PC-9 (cell line): ENCODE measurements at regions not wholly inside any gene's neighbourhood (a gene's known extent, or its start where the extent isn't known, plus 50 kb on each side); places are given as distances from the start of the nearest gene placed in this dataset.

Source experiments
- BruUV-seq: library from RNA; stranded (reverse); fragments of 400-500 nt; replicated peaks from 2 replicates; lab custom pipeline; 2021; lab: Mats Ljungman, UMichigan
- CTCF ChIA-PET: fragments of 300-600 bp; sonication (Branson Sonifier 250); formaldehyde crosslinking; loops from one replicate; lab custom pipeline; 2022; ENCODE audit warnings: antibody characterized with exemption; lab: Charles Lee
- POLR2A ChIA-PET: fragments of 300-600 bp; sonication (Branson Sonifier 250); formaldehyde crosslinking; loops from one replicate; lab custom pipeline; 2022; ENCODE audit warnings: antibody characterized with exemption; ENCODE audit not compliant: unreplicated experiment; lab: Charles Lee
- DNase-seq, 2 experiments: peaks; one replicate each; pipeline versions ENCODE4 v3.0.0 to v3.0.0-alpha.2; 2015 to 2022; ENCODE audit warnings: mixed read lengths in 1 of 2
- H2AFZ ChIP-seq: fragments of 200-600 bp; sonication (generic); 2 replicates; pipeline ENCODE4 v1.8.1; 2017; ENCODE audit warnings: antibody characterized with exemption
- H3F3A ChIP-seq: fragments of 200-600 bp; sonication (generic); 2 replicates; pipeline ENCODE4 v1.8.1; 2017; ENCODE audit warnings: antibody characterized with exemption, mild to moderate bottlenecking, low read depth; ENCODE audit not compliant: insufficient read depth
- H3K27ac ChIP-seq: fragments of 200-600 bp; sonication (generic); 2 replicates; pipeline ENCODE4 v1.6.1; 2016; ENCODE audit warnings: mixed run types
- H3K27me3 ChIP-seq: fragments of 200-600 bp; sonication (generic); 2 replicates; pipeline ENCODE4 v1.6.1; 2016; ENCODE audit warnings: low read depth, mixed run types; ENCODE audit not compliant: insufficient read depth
- H3K36me3 ChIP-seq: fragments of 200-600 bp; sonication (generic); 2 replicates; pipeline ENCODE4 v1.6.1; 2016; ENCODE audit warnings: low read depth, mixed run types
- H3K4me1 ChIP-seq: fragments of 200-600 bp; sonication (generic); replicated peaks from 2 replicates; pipeline ENCODE4 v1.6.1; 2016; ENCODE audit warnings: mixed run types; ENCODE audit not compliant: insufficient read depth
- H3K4me2 ChIP-seq: fragments of 200-600 bp; sonication (generic); 2 replicates; pipeline ENCODE4 v1.6.1; 2017; ENCODE audit warnings: mixed run types
- H3K4me3 ChIP-seq: fragments of 200-600 bp; sonication (generic); 2 replicates; pipeline ENCODE4 v1.6.1; 2016; ENCODE audit warnings: mixed run types
- H3K79me2 ChIP-seq: fragments of 200-600 bp; sonication (generic); 2 replicates; pipeline ENCODE4 v1.6.1; 2017; ENCODE audit warnings: low read depth, mixed run types
- H3K9me2 ChIP-seq: fragments of 200-600 bp; sonication (generic); 2 replicates; pipeline ENCODE4 v1.8.1; 2017; ENCODE audit warnings: mild to moderate bottlenecking; ENCODE audit not compliant: insufficient read depth
- H3K9me3 ChIP-seq: fragments of 200-600 bp; sonication (generic); 2 replicates; pipeline ENCODE4 v1.8.1; 2016; ENCODE audit warnings: low read depth; ENCODE audit not compliant: insufficient read depth
- H4K20me1 ChIP-seq: fragments of 200-600 bp; sonication (generic); 2 replicates; pipeline ENCODE4 v1.8.1; 2017; ENCODE audit not compliant: insufficient read depth
- EZH2 ChIP-seq: fragments of 200-600 bp; sonication (generic); IDR thresholded peaks from 2 replicates; pipeline ENCODE4 v1.8.0; 2017; ENCODE audit warnings: antibody characterized with exemption, low read depth
- intact Hi-C: fragments of 100-400 bp; cut with micrococcal nuclease; formaldehyde crosslinking; loops from one replicate; pipeline ENCODE4 v1.10.0; 2022; ENCODE audit not compliant: unreplicated experiment
- TF ChIP-seq, protein P1 (sequence below): fragments of 200-600 bp; sonication (generic); conservative IDR thresholded peaks from 2 replicates; pipeline ENCODE4 v1.6.1; 2017; ENCODE audit warnings: mixed run types, antibody characterized with exemption, mild to moderate bottlenecking, moderate library complexity

DNA sequence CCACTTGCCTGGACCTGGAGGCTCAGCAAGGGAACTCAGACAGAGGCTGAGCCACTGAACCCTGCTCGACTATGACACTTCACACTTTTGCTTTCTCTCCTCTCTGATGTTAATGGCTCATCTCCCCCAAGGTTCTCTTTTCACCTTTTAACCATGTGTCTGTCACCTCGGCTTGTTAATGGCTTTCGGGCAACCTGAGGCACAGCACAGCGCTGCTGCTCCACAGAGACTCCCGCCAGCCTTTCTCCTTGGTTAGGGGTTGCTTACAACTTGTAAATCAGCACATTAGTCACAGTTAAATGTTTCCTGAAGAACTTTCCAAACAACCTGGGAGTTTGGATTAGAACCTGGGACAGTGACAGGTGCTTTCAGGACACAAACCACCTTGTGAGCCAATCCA is 136.2 kb upstream of the TBX20 start:
- intact Hi-C loops, result no loop called here
- Histone ChIP-seq H3K9me3 (0 out of 2 replicates have a peak, but pooled peaks cover 6% of the 10 kb centered on the region), H2AFZ (peak overlapping the region; percentile 8; the same call in 1 of the 2 replicates), H3K4me1 (peaks cover 15% of the 10 kb centered on the region), H3K36me3 (no peaks in the 10 kb centered on the region), H3K79me2 (no peaks in the 10 kb centered on the region), H3F3A (peaks cover 5% of the 10 kb centered on the region; the same call in 1 of the 2 replicates), H3K4me3 (no peak overlapping the region), H4K20me1 (no peaks in the 10 kb centered on the region), H3K27me3 (no peaks in the 10 kb centered on the region), H3K27ac (peak overlapping the region; percentile 27), H3K9me2 (no peaks in the 10 kb centered on the region), H3K4me2 (peak overlapping the region; percentile 29)
- no peak for TF ChIP-seq EZH2
- TF ChIP-seq, protein P1, sequence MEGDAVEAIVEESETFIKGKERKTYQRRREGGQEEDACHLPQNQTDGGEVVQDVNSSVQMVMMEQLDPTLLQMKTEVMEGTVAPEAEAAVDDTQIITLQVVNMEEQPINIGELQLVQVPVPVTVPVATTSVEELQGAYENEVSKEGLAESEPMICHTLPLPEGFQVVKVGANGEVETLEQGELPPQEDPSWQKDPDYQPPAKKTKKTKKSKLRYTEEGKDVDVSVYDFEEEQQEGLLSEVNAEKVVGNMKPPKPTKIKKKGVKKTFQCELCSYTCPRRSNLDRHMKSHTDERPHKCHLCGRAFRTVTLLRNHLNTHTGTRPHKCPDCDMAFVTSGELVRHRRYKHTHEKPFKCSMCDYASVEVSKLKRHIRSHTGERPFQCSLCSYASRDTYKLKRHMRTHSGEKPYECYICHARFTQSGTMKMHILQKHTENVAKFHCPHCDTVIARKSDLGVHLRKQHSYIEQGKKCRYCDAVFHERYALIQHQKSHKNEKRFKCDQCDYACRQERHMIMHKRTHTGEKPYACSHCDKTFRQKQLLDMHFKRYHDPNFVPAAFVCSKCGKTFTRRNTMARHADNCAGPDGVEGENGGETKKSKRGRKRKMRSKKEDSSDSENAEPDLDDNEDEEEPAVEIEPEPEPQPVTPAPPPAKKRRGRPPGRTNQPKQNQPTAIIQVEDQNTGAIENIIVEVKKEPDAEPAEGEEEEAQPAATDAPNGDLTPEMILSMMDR, result no peak
- DNase-seq, result no peak
- POLR2A ChIA-PET, result no interaction called here
- CTCF ChIA-PET, result interaction anchor here (0.7 kb wide), 1 partner anchor 253 kb away, joined by 7 read pairs; no protein-coding TSS in a partner anchor
- no TSS peak for BruUV-seq

DNA sequence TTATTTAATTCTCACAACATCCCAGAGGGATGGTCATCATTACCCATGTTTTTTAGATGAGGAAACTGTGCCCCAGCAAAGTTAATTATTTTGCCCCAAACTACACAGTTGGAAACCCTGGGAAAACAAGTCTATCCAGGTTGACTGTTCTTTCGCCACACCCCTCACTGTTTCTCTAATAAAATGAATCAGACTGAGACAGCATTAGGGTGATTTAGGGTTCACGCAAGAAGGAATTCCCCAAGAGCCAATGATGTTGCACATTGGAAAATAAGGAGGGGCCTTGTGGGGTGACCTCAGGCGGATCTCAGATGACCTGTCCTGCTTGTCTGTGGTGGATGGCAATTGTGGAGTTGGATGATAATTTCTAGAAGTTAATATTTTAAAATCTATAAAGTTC is 135.7 kb upstream of the TBX20 start:
- peaks cover 5% of the 10 kb centered on the region; the same call in 1 of the 2 replicates for H3F3A ChIP-seq
- peak overlapping the region; percentile 29 for H3K4me2 ChIP-seq
- DNase-seq, result peak in 1 of 2 experiments; percentile 84

DNA sequence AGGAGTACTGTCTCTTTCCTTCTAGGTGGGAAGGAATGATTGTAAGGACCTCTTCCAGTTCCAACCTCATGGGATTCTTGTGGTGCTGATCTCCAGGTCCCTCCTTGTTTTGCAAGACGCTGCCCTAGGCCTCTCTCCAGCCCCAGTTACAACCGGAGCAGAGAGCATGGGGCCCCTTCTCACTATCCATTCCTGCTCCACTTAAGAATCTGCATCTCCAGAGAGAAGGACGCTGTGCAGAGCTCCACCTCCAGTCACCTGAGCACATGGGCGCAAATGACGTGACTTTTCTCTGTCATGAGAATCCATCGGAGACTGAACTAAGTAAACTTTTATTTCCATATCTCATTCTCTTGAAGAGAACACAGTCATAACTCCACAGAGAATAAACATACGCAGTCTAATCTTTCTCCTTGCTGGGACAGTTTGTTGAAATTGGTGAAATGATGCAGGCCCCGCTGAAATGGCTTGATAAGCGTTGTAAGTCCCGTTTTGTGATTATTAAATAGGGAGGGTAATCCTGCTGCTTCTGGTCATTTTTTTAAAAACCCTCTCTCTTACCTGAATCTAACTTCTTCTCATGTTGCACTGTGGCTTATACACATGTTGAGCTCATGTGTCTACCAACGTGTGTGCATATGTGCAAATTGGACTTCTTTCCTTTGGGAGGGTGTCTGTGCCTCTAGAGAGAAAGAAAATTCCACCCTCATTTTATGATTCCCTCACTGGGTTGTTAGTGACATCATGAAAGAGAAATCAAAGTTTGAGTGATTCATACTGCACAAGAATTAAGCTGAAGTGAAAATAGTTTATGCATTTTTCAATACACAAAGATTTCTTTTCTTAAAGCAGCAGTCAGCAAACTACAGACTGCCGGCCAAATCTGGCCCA is 133.2 kb upstream of the TBX20 start:
- Histone ChIP-seq H3K79me2 (no peaks in the 10 kb centered on the region), H3K4me2 (no peak overlapping the region), H3K9me2 (no peaks in the 10 kb centered on the region), H3K27ac (no peak overlapping the region), H3K27me3 (no peaks in the 10 kb centered on the region), H3K4me1 (peaks cover 15% of the 10 kb centered on the region), H3K4me3 (no peak overlapping the region), H3K36me3 (no peaks in the 10 kb centered on the region), H3K9me3 (0 out of 2 replicates have a peak, but pooled peaks cover 6% of the 10 kb centered on the region), H4K20me1 (no peaks in the 10 kb centered on the region), H3F3A (peaks cover 5% of the 10 kb centered on the region; the same call in 1 of the 2 replicates), H2AFZ (no peak overlapping the region)
- no peak for TF ChIP-seq EZH2
- TF ChIP-seq, protein P1, result no peak
- DNase-seq, result no peak
- intact Hi-C loops, result no loop called here
- CTCF ChIA-PET, result no interaction called here
- no TSS peak for BruUV-seq
- POLR2A ChIA-PET, result no interaction called here

More for the DNA sequence above, 135.7 kb upstream of the TBX20 start:
- H4K20me1 ChIP-seq, result no peaks in the 10 kb centered on the region
- intact Hi-C loops, result no loop called here
- peak overlapping the region; percentile 36 for H3K27ac ChIP-seq
- TF ChIP-seq EZH2, result no peak
- TF ChIP-seq, protein P1, result no peak
- H3K4me1 ChIP-seq, result peaks cover 15% of the 10 kb centered on the region
- no peaks in the 10 kb centered on the region for H3K27me3 ChIP-seq
- H3K4me3 ChIP-seq, result no peak overlapping the region
- BruUV-seq, result no TSS peak
- no peaks in the 10 kb centered on the region for H3K36me3 ChIP-seq
- ChIA-PET POLR2A (no interaction called here), CTCF (no interaction called here)
- 0 out of 2 replicates have a peak, but pooled peaks cover 6% of the 10 kb centered on the region for H3K9me3 ChIP-seq
- H3K79me2 ChIP-seq, result no peaks in the 10 kb centered on the region
- no peaks in the 10 kb centered on the region for H3K9me2 ChIP-seq
- peak overlapping the region; percentile 8; the same call in 1 of the 2 replicates for H2AFZ ChIP-seq
